Stimulated activated CD8-positive, alpha-beta memory T cell treated with anti-CD3 and anti-CD28 coated beads, Interleukin-12 subunit alpha, Interleukin-12 subunit beta, amount 100 ng/mL, for 24 hours (primary cell): ENCODE measurements at regions not wholly inside any gene's neighbourhood (a gene's known extent, or its start where the extent isn't known, plus 50 kb on each side); places are given as distances from the start of the nearest gene placed in this dataset.
"Not testable (repeated sequence)": the region's sequence is repeated elsewhere in the genome, so short reads cannot be mapped to it uniquely, and the experiment has no call there.

ENCODE experiments used
- DNase-seq: peaks from one replicate; pipeline ENCODE4 v3.0.0-alpha.2; 2020; ENCODE audit errors: extremely low read depth

DNA sequence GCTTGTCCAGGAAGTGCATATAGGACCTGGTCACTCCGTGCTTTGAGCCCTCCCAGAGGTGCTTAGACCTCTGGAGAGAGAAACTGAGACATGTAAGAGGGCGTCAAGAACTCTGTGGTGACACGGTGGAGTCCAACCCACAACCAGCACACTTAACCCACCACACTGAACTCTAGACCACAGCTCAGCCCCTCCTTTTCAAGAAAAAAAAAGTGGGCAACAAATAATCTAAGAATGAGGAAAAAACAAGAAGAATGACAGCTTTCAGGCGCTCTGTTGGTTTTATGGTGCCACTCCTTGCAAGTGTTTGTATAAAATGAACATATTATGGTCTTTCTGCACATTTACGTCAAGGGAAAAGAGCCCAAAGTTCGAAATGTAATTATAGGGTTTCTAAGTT lies 50.2 kb upstream of the SNAPC3 start:
- DNase-seq = no peak

DNA sequence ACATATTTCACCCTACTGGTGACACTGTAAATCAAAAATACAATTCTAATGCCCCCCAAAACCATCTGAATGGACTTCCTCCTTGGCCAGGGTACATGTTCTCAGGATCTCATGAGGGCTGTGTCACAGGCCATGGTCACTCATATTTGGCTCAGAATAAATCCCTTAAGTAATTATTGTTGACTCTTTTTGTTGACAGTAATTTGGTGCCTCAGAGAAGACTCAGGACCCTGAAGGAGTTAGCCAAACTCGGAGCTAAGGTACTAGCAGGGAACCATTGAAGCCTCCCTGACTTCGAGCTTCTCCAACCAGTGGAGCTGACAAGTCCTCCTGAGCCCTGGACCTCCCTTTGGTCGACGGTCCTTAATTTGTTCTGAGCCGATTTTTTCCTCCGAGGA lies 51.2 kb upstream of the SNAPC3 start:
- no peak for DNase-seq

DNA sequence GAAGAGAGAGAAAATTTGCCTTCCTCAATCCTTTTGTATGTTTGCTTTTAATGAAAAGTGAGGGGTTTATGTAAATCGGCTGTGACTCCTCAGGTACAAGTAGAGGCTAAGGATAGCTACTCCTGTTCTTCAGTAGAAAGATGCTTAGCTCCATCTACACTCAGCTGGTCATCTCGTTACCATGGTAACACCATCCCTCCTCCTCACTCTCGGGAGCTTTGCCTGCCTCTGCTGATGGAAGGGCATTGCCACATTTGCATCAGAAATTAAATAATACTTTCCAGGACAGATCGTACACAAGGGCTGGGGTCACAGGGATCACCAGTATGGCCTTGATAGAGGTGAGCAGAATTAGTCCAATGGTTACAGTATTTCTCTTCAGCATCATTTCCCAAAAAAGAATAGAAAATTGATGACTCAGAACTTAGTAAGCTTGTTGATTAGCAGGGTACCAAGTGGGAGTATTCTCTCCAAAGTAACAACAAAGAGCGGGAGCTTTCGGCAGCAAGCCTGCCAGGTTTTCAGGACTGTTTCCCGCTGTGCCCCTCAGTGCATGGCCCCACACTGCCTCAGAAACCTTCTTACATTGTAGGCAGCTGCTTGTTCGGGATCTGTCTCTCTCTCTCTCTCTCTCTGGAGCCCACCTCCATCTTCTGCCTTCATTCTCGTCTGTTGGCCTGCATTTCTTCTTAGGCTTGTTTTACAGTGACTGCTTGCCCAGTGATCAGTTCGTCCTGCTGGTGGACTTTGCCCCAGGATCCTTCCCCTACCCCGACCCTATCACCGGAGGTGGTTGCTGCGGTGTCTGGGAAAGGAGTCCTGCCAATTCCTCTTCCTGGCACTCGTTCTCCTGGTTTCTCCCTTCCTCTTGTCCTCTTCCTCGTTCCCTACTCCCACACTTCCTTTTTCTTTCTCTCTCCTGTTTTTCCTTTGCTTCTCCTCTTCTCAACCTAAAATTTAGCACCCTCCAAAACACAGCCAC lies 51.9 kb upstream of the SNAPC3 start:
- no peak for DNase-seq

DNA sequence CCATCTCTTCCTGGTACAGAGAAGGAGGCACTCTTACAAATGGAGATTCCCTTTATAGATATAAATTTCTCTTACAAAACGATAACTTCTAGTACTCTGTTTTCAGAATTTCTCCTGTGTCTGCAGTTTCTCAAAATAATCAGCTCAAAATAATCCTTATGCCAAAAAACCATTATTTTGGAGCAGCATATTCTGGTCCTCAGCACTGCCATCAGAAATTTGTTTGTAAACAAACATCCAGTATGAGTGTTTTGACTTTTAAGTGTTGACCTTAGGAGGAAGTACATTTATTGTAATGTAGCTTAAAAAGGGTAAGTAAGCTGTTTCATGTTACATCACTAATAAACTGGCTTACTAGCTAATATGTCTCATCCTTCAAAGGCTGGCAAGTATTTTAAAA lies 52.8 kb upstream of the SNAPC3 start:
- no peak for DNase-seq

DNA sequence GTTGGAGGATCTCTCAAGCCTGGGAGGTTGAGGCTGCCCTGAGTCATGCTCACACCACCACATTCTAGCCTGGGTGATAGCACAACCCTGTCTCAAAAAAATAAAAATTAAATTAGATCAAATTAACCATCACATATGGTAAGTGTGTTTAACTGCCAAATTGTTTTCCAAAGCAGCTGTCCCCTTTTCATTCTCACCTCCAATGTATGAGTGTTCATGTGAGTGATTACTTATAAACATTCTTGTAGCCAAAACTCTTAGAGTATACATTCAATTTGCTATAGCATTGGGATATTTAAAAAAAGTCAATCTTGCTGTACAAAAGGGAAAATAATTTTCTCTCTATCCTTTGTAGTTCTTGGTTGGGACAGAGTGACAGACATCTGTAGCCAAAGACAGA lies 53.4 kb upstream of the SNAPC3 start:
- no peak for DNase-seq

DNA sequence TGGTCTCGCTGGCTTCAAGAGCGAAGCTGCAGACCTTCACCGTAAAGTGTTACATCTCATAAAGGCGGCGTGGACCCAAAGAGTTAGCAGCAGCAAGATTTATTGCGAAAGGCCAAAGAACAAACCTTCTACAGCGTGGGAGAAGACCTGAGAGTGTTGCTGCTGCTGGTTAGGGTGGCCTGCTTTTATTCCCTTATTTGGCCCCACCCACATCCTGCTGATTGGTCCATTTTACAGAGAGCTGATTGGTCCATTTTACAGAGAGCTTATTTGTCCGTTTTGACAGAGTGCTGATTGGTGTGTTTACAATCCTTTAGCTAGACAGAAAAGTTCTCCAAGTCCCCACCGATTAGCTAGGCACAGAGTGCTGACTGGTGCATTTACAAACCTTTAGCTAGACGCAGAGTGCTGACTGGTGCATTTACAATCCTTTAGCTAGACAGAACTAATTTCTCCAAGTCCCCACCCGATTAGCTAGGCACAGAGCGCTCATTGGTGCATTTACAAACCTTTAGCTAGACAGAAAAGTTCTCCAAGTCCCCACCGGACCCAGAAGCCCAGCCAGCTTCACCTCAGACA lies 57.6 kb upstream of the SNAPC3 start:
- not testable (repeated sequence) for DNase-seq

DNA sequence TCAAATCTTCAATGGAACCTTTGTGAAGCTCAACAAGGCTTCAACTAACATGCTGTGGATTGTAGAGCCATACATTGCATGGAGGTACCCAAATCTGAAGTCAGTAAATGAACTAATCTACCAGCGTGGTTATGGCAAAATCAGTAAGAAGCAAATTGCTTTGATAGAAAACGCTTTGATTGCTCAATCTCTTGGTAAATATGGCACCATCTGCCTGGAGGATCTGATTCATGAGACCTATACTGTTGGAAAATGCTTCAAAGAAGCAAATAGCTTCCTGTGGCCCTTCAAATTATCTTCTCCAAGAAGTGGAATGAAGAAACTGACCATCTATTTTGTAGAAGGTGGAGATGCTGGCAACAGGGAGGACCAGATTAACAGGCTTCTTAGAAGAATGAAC lies 54.7 kb upstream of the TTC39B start:
- no peak for DNase-seq

DNA sequence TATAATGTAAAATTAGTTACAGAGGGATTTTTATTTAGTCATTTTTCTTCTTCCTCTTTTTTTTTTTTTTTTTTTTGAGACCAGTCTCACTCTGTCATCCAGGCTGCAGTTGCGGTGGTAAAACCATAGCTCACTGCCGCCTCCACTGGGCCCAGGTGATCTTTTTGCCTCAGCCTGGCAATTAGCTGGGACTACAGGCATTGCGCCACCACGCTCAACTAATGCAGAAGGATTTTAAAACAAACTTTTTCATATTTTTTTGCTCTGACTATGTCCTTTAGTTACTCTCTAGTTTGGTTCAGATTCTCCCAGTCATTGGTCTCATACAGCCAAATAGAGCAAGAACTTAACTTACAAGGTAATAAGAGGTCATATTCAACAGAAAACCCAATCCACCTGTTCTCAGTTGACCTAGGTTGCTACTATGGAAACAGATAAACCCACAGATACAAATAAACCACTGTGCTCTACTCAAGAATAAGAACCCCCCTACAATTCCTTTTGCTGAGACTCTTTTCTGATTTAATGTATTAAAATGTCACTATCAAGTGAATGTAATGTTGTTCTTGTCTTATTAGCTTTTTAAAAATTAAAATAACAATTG lies 50.1 kb upstream of the TTC39B start:
- peak; percentile 7 for DNase-seq
